Heart left ventricle (tissue), 16 donors: ENCODE measurements at regions not wholly inside any gene's neighbourhood (a gene's known extent, or its start where the extent isn't known, plus 50 kb on each side); places are given as distances from the start of the nearest gene placed in this dataset.
A peak's percentile ranks its signal among the peaks of the same experiment; 100 is the strongest.

Source experiments
- ATAC-seq, 4 donors: fragments of 200-7000 bp; cut with Tn5 transposase; one replicate each; pipeline ENCODE4 v1.9.1; 2020 to 2022; ENCODE audit warnings: moderate library complexity in 4 of 4, mild to moderate bottlenecking in 3 of 4, moderate number of reproducible peaks in 1 of 4
- DNase-seq, 5 donors: peaks; one replicate each; pipeline ENCODE4 v3.0.0-alpha.2; 2020
- H3K27ac ChIP-seq, 12 donors: fragments of 200-600 bp; sonication (generic) in 4 of 12; one replicate each; pipeline versions ENCODE4 v1.5.0 to v1.8.0; 2016 to 2022; ENCODE audit warnings: mild to moderate bottlenecking in 2 of 12
- H3K27me3 ChIP-seq, 9 donors: fragments of 200-600 bp; sonication (generic) in 2 of 9; one replicate each; pipeline versions ENCODE4 v1.5.1 to v1.8.0; 2016 to 2022; ENCODE audit warnings: mild to moderate bottlenecking in 3 of 9
- H3K36me3 ChIP-seq, 9 donors: fragments of 200-600 bp; sonication (generic) in 2 of 9; one replicate each; pipeline versions ENCODE4 v1.5.0 to v1.8.0; 2018 to 2022; ENCODE audit warnings: mild to moderate bottlenecking in 2 of 9
- H3K4me1 ChIP-seq, 12 donors: fragments of 200-600 bp; sonication (generic) in 4 of 12; one replicate each; pipeline versions ENCODE4 v1.5.0 to v1.8.0; 2016 to 2022; ENCODE audit warnings: mild to moderate bottlenecking in 3 of 12
- H3K4me3 ChIP-seq, 12 donors: fragments of 200-600 bp; sonication (generic) in 4 of 12; one replicate each; pipeline versions ENCODE4 v1.5.0 to v1.8.0; 2017 to 2022; ENCODE audit warnings: mild to moderate bottlenecking in 9 of 12, moderate library complexity in 4 of 12
- H3K9me3 ChIP-seq, 12 donors: fragments of 200-600 bp; sonication (generic) in 4 of 12; one replicate each; pipeline versions ENCODE4 v1.5.0 to v1.8.0; 2016 to 2022; ENCODE audit warnings: mild to moderate bottlenecking in 1 of 12
- POLR2A ChIP-seq, 2 donors: fragments of 450-650 bp; IDR thresholded peaks; one replicate each; pipeline ENCODE4 v1.6.1; 2017; ENCODE audit warnings: antibody characterized with exemption in 2 of 2, mild to moderate bottlenecking in 2 of 2, moderate library complexity in 2 of 2
- WGBS, 4 donors: extraction: QIAGEN DNeasy Blood & Tissue Kit in 2 of 4; methylation state at CpG; one replicate each; pipeline versions ENCODE4 v1.1.5 to v1.1.7; 2013 to 2018; 5-methylcytosine and 5-hydroxymethylcytosine counted together
- intact Hi-C, 10 donors: fragments of 100-400 bp; cut with DNase I; formaldehyde crosslinking; loops; one replicate each; pipeline versions ENCODE4 v1.11.1 to v1.14.2; 2022
- TF ChIP-seq, protein P1 (sequence below), 12 donors: fragments of 200-600 bp; sonication (generic) in 4 of 12; IDR thresholded peaks; one replicate each; pipeline versions ENCODE4 v1.5.0 to v1.8.0; 2018 to 2022; ENCODE audit warnings: antibody characterized with exemption in 12 of 12, mild to moderate bottlenecking in 5 of 12
- donor health status: ischemic (EF 13 %, LVEDD 7.1; RV severe dilation, severe dysfunction).
- donor health status: healthy with polysubstance abuse.
- donor health status: DM: no; HTN: yes; CAD: no.
- donor health status: DM: no; HTN: no; CAD: no.
- donor health status: ischemic (EF 25% LVEDD 6.9; RV normal size, moderate dysfunction).
- donor health status: ischemic (EF 25% LVEDD 5.7; RV mildly dilated, moderate dysfunction).
- donor health status: healthy.
- donor health status: DM: yes; HTN: yes; CAD: no.
- donor health status: ischemic (EF 35%, LVEDD 5.7; RV mildly dilated, moderate dysfunction).
- donor health status: nonischemic (EF 11% LVEDD 7.7; RV severe dilation, severe dysfunction).
- donor health status: DM: yes; HTN: yes; CAD: no.
- donor health status: PGD.
- donor health status: ischemic (EF 29% LVEDD 5.4; RV normal size, mild dysfunction).
- donor health status: nonischemic (EF 23%, LVEDD 6.1; RV moderate dilation, normal function).

GRCh38 chr16:48089053-48089792 lies 66.6 kb downstream of the ABCC12 start:
- Histone ChIP-seq H3K27ac (peak overlapping the region in 1 of 12 donors; percentile 33), H3K27me3 (no peaks in the 10 kb centered on the region), H3K4me3 (no peak overlapping the region), H3K4me1 (peaks cover 0 to 22% (median 13%) of the 10 kb centered on the region in 12 donors), H3K36me3 (no peaks in the 10 kb centered on the region), H3K9me3 (no peaks in the 10 kb centered on the region)
- TF ChIP-seq, protein P1, sequence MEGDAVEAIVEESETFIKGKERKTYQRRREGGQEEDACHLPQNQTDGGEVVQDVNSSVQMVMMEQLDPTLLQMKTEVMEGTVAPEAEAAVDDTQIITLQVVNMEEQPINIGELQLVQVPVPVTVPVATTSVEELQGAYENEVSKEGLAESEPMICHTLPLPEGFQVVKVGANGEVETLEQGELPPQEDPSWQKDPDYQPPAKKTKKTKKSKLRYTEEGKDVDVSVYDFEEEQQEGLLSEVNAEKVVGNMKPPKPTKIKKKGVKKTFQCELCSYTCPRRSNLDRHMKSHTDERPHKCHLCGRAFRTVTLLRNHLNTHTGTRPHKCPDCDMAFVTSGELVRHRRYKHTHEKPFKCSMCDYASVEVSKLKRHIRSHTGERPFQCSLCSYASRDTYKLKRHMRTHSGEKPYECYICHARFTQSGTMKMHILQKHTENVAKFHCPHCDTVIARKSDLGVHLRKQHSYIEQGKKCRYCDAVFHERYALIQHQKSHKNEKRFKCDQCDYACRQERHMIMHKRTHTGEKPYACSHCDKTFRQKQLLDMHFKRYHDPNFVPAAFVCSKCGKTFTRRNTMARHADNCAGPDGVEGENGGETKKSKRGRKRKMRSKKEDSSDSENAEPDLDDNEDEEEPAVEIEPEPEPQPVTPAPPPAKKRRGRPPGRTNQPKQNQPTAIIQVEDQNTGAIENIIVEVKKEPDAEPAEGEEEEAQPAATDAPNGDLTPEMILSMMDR (IDR thresholded peaks at IDR 0.05): no peak
- TF ChIP-seq POLR2A (IDR thresholded peaks at IDR 0.05): no peak
- intact Hi-C loops: no loop called here
- WGBS, 4 donors: 75 to 82% (median 76%) methylated on average over 4 of the region's 4 CpGs
- peak in 1 of 4 donors; percentile 32 for ATAC-seq
- DNase-seq: no peak

- no peaks in the 10 kb centered on the region for H3K36me3 ChIP-seq
- DNase-seq (peak in 4 of 5 donors; percentile 31 to 70 (median 32)), ATAC-seq (peak; percentile 40 to 70 (median 61))
- intact Hi-C loops: loop anchor here in 1 of 10 donors (2.0 kb wide), 1 partner anchor 25 kb away; no protein-coding TSS in a partner anchor
- TF ChIP-seq, protein P1 (IDR thresholded peaks at IDR 0.05): no peak
- TF ChIP-seq POLR2A (IDR thresholded peaks at IDR 0.05): no peak
- no peak overlapping the region for H3K4me3 ChIP-seq
- 29 to 50% (median 45%) methylated on average over 1 of the region's 1 CpG for WGBS, 4 donors
- H3K27ac ChIP-seq: no peak overlapping the region
- no peaks in the 10 kb centered on the region for H3K27me3 ChIP-seq
- H3K4me1 ChIP-seq: peaks cover 0 to 22% (median 13%) of the 10 kb centered on the region in 12 donors
- no peaks in the 10 kb centered on the region for H3K9me3 ChIP-seq
These were observed 68.2 kb downstream of the ABCC12 start for GRCh38 chr16:48087639-48088038.

- Histone ChIP-seq H3K27ac (no peak overlapping the region), H3K9me3 (no peaks in the 10 kb centered on the region), H3K27me3 (no peaks in the 10 kb centered on the region), H3K4me3 (no peak overlapping the region), H3K4me1 (peaks cover 0 to 22% (median 13%) of the 10 kb centered on the region in 12 donors), H3K36me3 (no peaks in the 10 kb centered on the region)
- intact Hi-C loops: loop anchor here in 1 of 10 donors (2.0 kb wide), 1 partner anchor 26 kb away; no protein-coding TSS in a partner anchor
- no peak for DNase-seq
- TF ChIP-seq POLR2A (IDR thresholded peaks at IDR 0.05): no peak
- TF ChIP-seq, protein P1 (IDR thresholded peaks at IDR 0.05): no peak
- 34 to 65% (median 58%) methylated on average over 2 of the region's 2 CpGs for WGBS, 4 donors
- peak; percentile 40 to 74 (median 71) for ATAC-seq
These were observed 69.4 kb downstream of the ABCC12 start for GRCh38 chr16:48086422-48086821.

- H3K27ac ChIP-seq: no peak overlapping the region
- intact Hi-C loops: loop anchor here in 1 of 10 donors (2.0 kb wide), 1 partner anchor 27 kb away; no protein-coding TSS in a partner anchor
- H3K4me1 ChIP-seq: peaks cover 0 to 22% (median 13%) of the 10 kb centered on the region in 12 donors
- no peaks in the 10 kb centered on the region for H3K36me3 ChIP-seq
- no peaks in the 10 kb centered on the region for H3K27me3 ChIP-seq
- no peaks in the 10 kb centered on the region for H3K9me3 ChIP-seq
- WGBS, 4 donors: 84 to 96% (median 88%) methylated on average over 1 of the region's 1 CpG
- TF ChIP-seq, protein P1 (IDR thresholded peaks at IDR 0.05): no peak
- no peak for TF ChIP-seq POLR2A (IDR thresholded peaks at IDR 0.05)
- ATAC-seq (no peak), DNase-seq (no peak)
- H3K4me3 ChIP-seq: no peak overlapping the region
These were observed 70.1 kb downstream of the ABCC12 start for GRCh38 chr16:48085729-48086128.
